Cardiac septum (tissue), 1 donor: ENCODE measurements at regions not wholly inside any gene's neighbourhood (a gene's known extent, or its start where the extent isn't known, plus 50 kb on each side); places are given as distances from the start of the nearest gene placed in this dataset.
A peak's percentile ranks its signal among the peaks of the same experiment; 100 is the strongest.

ENCODE experiments used
- DNase-seq: peaks from one replicate; pipeline ENCODE4 v3.0.0-alpha.2; 2020; ENCODE audit warnings: low spot score
- intact Hi-C: fragments of 100-400 bp; cut with DNase I; formaldehyde crosslinking; loops from one replicate; pipeline ENCODE4 v1.14.0; 2022
- donor health status: DM: no; HTN: no; CAD: no.

- intact Hi-C loops, result no loop called here
- no peak for DNase-seq
These were observed 72.3 kb upstream of the STEAP1B start for GRCh38 chr7:22572292-22572691.

DNA sequence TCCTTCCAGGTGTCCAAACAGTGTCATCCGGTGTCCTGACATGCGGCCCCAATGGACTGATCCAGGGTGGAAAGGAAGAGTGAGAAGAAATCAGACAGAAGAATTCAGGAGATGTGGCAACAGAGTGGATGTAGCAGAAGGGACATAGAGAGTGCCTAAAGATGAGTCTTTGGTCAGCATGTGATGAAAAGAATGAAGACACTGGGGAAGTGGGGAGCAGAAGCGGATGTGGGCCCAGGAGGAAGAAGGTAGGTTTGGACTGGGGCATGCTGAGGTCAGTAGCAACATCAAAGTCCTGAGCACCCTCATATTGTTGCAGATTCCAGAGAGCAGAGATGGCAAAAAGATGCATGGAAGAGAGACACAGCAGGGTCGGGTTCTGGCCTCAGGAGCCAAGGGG is 71.8 kb upstream of the STEAP1B start:
- intact Hi-C loops, result no loop called here
- no peak for DNase-seq

DNA sequence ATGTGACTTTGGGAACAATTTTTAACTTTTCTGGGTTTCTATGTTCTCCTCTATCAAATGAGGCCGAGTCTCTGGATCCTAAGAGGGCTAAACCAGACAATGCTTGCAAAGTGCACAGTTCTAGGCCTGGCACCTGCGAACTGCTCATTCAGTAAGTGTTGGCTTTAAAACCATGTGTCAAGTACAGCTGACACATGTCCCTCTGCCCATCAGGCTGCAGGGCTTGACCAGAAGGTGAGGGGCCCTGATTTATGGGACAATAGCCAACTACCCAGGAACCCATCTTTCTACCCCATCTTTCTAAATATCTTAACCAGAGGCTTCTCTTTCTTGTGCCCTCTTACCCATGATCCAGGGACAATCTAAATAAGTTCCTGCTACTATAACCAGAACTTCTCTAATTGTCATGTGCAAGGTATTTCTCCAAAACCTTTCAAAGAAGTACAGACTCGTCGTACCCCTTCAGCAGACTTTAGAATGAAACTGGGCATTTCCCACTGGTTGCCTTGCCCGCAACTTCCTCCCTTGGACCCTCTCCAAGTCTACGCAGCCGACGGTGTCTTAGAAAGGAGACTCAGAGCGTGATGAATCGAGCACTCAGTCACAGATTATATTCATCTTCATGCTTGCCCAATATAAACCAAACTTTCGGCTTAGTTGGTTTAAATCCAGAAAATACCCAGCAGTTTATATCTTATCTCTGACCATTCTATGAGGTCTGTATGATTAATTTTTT is 69.8 kb upstream of the STEAP1B start:
- intact Hi-C loops, result no loop called here
- no peak for DNase-seq

- DNase-seq, result no peak
- intact Hi-C loops, result no loop called here
These were observed 66.6 kb upstream of the STEAP1B start for GRCh38 chr7:22566592-22566991.

DNA sequence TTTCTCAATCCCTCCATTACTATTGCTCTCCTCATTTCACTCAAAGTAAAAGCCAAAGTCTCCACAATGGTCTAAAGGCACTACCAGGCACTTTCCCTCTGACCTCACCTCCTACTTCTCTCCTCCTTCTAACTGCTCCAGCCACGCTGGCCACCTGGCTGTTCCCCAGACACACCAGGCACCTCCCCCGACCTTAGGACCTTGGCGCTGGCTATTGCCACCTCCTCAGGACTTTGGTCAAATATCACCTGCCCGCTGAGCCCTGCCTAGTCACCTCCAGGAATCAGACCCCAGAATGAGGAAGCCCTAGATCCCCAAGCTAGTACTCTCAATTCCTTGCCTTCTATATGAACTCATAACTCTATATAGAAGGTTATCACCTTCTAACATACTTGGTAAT is 66.2 kb upstream of the STEAP1B start:
- intact Hi-C loops, result no loop called here

DNA sequence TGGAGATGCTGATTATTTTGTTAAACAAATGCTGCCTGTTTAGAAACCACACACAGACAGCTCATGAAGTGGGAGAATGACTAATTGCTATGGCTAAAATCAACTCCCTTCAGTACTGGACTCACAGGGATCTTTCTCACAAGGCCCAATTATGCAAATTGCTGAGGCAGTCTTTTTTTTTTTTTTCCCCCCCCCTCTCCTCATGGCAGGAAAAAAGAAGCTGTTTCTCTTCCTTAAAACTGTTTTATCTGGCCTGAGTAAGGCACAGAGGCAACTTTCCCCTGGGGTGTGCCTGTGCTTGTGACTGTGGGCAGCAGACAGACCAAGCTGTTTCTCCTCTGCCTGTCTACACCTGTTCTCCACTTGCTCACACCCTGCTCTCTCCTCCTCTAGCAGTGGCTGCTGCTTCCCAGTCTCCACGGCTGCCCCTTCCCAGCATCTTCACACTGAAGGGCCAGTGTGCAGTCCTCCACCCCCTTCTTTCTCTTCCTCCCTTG is 65.4 kb upstream of the STEAP1B start:
- intact Hi-C loops, result loop anchor here (2.0 kb wide), 1 partner anchor 449 kb away; the partner anchor contains the start of gene HYCC1
- no peak for DNase-seq

More for the DNA sequence above, 66.2 kb upstream of the STEAP1B start:
- DNase-seq, result no peak

DNA sequence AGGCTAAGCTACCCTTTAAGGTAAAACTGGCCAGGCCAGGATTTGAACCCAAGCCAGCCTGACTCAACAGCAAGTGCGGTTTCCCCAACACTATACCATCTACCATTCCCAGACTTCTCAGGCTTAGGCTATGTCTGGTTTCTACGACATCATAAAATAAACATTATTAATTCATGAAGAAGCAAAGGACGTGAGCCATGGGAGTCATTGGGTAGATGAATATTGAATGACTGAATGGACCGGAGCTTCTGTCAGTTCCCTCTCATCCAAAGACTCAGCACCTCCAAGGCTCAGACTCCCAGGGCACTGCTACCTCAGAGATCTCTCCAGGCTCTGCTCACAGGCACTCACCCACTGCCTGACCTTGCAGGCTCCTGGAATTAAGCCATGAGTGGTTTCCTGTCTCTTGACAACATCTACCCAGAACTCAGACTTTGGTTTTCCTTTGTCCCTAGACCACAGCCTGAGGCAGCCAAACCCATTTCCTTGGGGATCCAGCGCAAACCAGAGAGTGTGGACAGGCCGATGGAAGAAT is 64.6 kb upstream of the STEAP1B start:
- no peak for DNase-seq
- intact Hi-C loops, result loop anchor here (2.0 to 5.0 kb wide), 2 partner anchors 450 to 493 kb away; partner anchors contain the start of gene HYCC1

DNA sequence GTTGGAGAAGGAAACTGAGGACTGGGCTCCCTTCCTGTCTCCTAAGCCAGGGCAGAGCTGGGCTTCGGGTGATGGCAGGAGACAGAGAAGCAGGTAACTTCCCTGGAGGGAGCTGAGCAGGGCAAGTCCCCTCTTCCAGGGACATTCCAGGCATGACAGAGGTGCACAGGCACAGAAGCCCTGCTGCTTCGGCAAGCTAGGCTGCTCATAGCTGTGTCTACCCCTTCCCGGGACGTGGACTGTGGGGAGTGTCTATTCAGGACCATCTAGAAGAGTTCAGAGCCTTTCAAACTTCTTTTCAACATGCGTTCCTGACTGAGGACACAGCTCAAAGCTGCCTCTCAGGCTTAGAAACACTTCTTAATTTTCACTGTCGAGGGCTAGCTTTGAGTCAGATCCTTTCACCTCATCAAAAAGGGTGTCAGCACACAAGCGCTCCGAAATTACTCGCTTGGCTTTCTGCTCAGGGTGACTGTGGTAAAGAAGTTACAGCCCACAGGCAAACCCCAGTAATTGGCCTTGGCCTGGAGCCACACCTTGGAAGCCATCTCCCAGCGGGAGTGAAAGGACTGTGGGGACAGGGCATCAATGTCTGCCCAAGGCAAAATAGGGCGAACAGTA is 63.7 kb upstream of the STEAP1B start:
- intact Hi-C loops, result loop anchor here (1.0 to 5.0 kb wide), 3 partner anchors 26 to 494 kb away; partner anchors contain the start of gene HYCC1
- DNase-seq, result no peak

- no peak for DNase-seq
- intact Hi-C loops, result loop anchor here (1.0 to 5.0 kb wide), 2 partner anchors 26 to 494 kb away; no protein-coding TSS in a partner anchor
These were observed 63.1 kb upstream of the STEAP1B start for GRCh38 chr7:22563032-22563501.

- no peak for DNase-seq
- intact Hi-C loops, result loop anchor here (2.0 to 5.0 kb wide), 3 partner anchors 221 to 495 kb away; no protein-coding TSS in a partner anchor
These were observed 62.1 kb upstream of the STEAP1B start for GRCh38 chr7:22561895-22562593.

DNA sequence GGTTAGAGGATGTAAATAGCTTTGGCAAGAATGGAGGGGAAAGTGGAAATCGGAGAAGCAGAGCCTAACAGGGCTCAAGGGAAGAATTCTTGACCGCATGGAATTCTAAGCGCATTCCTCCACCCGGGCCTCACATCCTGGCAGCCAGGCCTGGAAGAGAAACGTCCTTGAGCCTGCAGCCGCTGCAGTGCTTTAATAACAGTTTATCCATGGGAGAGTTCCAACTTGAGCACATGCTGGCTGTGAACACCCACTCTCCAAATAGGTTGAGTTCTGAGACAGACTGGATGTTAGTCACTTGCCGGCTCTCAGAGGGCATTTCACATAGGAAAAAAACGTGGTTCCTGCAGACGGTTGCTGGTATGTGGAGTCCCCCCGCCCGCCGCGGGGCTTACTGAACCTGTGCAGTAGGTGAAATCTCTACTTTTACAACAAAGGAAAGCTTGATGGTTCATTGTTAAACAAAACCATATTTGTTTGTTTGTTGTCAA is 61.4 kb upstream of the STEAP1B start:
- intact Hi-C loops, result loop anchor here (2.0 to 5.0 kb wide), 3 partner anchors 221 to 496 kb away; no protein-coding TSS in a partner anchor
- DNase-seq, result peak; percentile 91

- DNase-seq, result peak; percentile 78
- intact Hi-C loops, result loop anchor here (1.0 to 5.0 kb wide), 4 partner anchors 168 to 497 kb away; no protein-coding TSS in a partner anchor
These were observed 60.0 kb upstream of the STEAP1B start for GRCh38 chr7:22559829-22560489.

DNA sequence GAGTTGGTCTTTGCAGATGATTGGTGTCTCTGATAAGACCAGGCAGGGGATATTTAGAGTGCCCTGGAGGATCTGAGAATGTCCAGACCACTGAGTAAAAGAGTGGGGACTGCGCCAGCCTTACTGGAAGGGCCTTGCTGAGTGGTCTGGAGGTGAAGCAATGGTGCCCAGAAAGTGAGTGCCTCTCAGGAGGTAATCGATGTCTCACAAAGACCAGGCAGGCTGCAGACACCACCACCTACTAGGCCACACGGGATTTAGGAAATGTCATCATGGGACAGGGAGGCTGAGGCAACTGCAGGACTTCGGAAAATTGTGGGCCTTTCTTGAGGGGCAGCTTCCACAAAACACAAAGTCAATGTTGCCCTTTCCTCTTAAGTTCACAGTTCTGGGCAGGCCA is 57.2 kb upstream of the STEAP1B start:
- DNase-seq, result no peak
- intact Hi-C loops, result no loop called here

GRCh38 chr7:22555476-22555875 is 55.5 kb upstream of the STEAP1B start:
- intact Hi-C loops, result no loop called here
- no peak for DNase-seq

DNA sequence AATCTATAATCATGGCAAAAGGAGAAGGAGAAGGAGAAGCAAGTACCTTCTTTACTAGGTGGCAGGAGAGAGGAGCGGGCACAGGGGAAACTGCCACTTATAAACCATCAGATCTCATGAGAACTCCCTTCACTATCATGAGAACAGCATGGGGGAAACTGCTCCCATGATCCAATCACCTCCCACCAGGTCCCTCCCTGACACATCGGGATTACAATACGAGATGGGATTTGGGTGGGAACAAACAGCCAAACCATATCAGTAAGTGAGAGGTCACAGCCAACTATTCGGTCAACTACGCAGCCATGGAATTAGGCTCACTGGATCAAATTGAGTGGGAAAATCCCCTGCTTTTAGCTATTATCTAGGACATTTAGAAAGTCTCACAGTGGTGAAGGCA is 54.2 kb upstream of the STEAP1B start:
- no peak for DNase-seq
- intact Hi-C loops, result no loop called here

GRCh38 chr7:22551768-22552513 is 52.0 kb upstream of the STEAP1B start:
- no peak for DNase-seq
- intact Hi-C loops, result no loop called here

DNA sequence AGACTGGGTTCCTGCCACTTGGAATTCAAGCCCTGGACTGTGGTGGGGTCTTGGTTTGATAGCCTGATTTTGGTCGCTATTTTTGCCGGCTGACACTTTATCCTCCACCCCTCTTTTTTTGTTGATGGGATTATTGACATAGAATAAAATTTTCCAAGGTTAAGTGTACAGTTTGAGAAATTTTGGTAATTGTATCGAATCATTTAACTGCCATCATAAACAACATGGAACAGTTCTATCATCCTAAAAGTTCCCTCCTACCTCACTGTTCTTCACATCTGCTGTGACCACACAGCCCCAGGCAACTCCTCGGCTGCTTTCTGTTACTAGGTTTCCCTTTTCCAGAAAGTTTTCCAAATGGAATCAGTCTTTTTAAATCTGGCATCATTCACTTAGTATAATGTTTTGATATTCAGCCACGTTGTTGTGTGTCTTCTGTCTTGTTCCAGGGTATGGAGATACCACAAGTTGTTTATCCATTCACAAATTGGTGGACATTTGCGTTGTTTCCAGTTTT is 50.6 kb upstream of the STEAP1B start:
- DNase-seq, result no peak
- intact Hi-C loops, result no loop called here
